Stimulated activated CD4-positive, alpha-beta T cell treated with anti-CD3 and anti-CD28 coated beads, Interleukin-15, amount 100 ng/mL, for 48 hours (primary cell): ENCODE measurements at regions not wholly inside any gene's neighbourhood (a gene's known extent, or its start where the extent isn't known, plus 50 kb on each side); places are given as distances from the start of the nearest gene placed in this dataset.

ENCODE experiments used
- DNase-seq, 2 donors: peaks; one replicate each; pipeline ENCODE4 v3.0.0-alpha.2; 2020; ENCODE audit warnings: low read depth in 2 of 2

DNA sequence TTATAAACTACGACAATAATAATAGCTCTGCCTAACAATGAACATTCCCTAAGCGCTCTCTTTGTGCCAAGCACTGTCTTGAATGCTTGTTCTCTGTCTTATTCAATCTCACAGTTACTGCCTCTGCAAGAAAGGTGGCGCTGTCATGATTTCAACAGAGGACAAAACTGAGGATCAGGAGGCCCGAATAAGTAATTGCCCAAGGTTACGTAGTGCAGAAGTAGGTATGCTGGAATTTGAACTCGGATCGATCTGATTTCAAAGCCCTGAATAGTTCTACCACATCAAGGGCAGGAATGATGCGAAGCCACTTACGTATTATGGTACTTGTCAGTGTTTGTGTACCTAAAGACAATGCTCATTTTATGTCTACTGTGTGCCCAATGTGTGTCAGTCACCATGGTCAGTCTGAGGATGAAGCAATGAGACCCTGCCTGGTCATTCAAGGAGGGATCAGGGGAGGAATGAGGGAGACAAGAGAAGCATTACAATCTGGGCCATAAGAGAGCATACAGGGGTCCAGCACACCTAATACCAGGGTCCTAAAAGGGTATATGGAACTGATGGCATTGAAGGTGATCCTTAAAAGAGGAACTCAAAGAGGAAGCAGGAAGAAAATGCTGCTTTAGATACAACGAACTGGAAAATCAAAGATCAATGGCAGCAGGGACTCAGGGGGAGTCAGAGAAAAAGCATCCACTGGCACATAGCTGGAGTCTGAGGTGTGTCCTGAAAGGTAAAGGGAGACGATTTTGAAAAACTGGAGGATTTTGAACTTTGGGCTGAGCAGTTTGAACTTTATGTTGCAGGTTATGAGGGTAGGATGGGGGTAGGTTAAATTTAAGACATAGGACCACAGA lies 389.2 kb downstream of the PLPP3 start:
- DNase-seq = no peak

DNA sequence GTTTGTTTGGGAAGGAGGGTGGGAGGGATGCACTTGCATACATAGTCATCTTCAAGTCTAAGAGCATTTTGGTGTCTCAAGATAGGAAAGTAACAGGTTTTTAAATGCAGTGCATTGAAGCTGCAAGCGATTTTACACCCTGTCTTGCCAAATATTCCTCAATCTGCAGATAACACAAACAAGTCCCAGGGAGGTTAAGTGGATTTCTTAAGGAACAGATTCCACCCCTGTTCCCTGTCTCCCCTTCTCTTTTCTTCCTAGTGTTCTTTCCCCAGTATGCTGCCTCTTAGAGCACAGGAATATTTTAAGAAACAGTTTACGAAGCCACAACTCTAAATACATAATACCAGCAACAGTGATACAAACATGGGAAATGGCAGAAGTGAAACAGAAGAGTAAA lies 389.9 kb downstream of the PLPP3 start:
- no peak for DNase-seq

DNA sequence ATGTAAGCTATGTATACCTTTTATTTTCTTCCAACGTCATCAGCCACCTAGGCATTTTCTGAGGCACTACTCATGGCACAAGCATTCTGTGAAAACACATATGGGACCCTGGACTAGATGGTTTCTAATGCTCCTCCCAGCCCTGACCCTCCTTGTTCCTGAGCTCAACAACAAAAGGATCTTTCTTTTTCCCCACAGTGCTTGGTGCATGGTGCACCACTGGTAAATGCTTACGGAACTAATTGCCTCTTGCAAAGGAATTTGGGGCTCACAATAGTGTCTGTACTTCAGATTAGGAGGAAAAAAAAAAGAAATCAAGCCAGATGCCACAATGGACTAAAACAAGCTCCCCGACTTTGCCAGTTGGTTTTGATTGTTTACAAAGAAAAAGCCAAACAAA lies 390.5 kb downstream of the PLPP3 start:
- DNase-seq = no peak

GRCh38 chr1:56188221-56188620 lies 391.1 kb downstream of the PLPP3 start:
- no peak for DNase-seq

DNA sequence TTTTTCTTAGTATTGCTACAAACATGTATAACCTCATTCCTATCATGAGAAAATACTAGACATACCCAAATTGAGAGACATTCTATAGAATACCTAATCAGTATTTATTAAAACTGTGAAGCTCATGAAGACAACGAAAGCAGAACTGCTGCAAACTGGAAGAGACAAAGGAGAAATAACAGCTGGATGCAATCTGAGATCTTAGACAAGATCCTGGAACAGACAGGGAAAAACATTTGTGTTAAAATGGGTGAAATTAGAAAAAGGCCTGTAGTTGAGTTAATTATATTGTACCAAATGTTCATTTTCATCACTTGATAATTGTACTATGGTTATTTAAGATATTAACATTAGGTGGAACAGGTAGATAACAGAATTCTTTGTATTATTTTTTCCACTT lies 392.0 kb downstream of the PLPP3 start:
- no peak for DNase-seq

- no peak for DNase-seq
These were observed 393.9 kb downstream of the PLPP3 start for GRCh38 chr1:56185493-56185892.

- DNase-seq = no peak
These were observed 396.2 kb downstream of the PLPP3 start for GRCh38 chr1:56183151-56183550.

DNA sequence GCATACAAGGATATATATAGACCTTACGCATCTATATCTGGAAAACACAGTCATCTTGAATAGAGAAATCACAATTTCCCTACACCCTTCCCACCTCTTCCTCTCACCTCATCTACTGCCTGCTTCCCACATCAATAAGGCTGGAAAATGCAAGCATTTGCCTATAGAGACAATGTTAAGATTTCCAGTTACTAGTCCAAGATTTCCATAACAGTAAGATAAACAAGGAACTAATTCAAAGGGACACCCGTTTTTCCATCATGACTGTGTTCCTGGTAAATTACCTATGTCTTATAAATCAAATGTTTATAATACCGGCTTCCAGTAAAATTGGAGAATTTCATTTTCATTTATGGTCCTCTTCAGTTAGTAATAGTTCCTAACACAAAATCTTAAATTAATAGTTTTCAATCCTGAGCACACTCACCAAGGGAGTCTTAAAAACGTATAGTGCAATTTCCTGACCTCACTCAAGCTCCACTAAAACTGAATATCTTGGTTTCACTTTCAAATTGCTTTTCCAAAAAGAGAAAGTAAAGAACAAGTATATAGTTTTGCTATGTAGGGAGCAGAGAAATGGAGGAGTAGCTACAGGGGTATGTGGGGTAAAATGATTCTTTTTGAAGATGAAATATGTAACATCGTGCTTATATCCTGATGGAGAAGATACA lies 398.7 kb downstream of the PLPP3 start:
- DNase-seq = no peak

- DNase-seq = no peak
These were observed 399.8 kb downstream of the PLPP3 start for GRCh38 chr1:56179543-56179942.

GRCh38 chr1:56175211-56175610 lies 404.2 kb downstream of the PLPP3 start:
- DNase-seq = no peak

DNA sequence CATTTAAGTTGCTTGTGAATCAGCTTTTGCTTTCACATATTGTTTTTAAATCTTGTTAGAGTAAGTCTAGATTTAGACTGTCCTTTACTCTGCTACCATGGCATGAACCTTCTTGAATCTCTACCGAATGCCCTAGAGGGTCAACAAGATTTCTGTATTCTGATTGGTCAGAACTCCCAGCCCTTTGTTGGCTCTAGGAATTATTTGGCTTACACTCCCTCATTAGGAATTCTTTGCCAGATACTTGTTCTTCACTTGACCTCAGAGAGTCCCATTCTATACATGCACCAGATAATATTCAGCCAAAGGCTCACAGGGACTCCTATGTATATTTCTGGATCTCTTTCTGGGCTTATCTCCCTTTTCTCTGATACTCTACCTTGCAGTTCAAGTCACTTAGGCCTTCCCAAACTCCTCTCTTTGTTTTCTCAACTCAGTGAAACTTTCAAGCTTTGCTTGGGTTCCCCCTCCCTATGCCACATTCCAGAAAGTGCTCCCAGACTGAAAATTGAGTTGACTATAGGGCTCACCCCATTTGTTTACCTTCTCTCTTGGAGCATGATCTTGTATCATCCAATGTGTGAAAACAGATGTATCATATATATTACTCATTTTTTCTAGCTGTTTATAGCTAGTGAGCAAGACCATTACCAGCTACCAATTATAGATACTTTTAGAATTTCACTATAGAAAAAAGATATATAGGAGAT lies 405.0 kb downstream of the PLPP3 start:
- no peak for DNase-seq

DNA sequence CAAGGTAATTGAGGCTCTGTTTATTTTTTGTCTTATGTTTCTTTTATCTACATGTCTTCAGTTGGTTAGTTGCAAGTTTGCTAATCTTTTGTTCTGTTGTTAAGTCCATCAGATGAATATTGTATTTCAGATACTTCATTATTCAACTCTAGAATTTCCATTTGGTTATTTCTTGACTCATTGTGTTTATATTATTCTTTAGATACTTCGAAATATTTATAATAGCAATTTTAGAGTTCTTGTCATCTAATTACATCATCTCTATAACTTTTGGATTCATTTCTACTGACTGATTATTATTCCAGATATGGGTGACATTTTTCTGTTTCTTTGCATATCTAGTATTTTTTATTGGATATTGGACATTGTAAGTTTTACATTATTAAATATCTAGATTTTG lies 405.6 kb downstream of the PLPP3 start:
- DNase-seq = no peak

DNA sequence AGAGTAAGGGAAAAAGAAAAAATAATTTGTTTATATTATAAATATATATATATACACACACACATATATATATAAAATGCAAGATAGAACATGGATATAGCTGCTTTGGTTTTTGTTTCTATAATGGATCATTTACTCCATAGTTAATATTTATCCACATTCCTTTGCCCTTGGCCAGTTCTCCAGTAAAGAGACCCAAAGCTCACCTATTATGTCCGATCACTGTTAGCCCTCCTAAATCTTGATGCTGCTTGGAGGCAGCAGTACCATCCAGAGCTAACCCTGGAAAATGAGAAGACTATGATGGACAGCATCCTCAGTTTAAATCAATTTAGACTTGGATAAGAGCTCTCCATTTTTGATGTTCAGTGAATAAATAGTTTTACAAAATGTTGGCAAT lies 407.7 kb downstream of the PLPP3 start:
- no peak for DNase-seq

GRCh38 chr1:56170784-56171320 lies 408.5 kb downstream of the PLPP3 start:
- DNase-seq = no peak

DNA sequence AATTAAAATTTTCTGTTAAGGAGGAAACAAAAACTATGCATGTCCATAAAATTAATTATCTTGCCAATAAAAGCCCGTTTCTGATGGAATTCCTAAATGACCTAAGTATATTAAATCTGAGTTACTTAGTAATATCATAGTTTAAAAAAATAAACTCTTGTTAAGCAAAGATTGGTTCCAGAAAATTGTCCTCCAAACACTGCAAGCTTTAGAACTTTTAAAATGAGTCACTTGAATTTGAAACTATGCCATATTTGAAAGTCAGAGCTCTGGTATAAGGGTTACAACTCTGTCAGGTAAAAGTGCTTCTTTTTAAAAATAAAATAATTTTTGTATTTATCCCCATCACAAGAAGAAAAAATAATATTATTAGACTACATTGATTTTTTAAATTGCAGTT lies 409.5 kb downstream of the PLPP3 start:
- DNase-seq = no peak

- DNase-seq = no peak
These were observed 411.2 kb downstream of the PLPP3 start for GRCh38 chr1:56168176-56168575.

DNA sequence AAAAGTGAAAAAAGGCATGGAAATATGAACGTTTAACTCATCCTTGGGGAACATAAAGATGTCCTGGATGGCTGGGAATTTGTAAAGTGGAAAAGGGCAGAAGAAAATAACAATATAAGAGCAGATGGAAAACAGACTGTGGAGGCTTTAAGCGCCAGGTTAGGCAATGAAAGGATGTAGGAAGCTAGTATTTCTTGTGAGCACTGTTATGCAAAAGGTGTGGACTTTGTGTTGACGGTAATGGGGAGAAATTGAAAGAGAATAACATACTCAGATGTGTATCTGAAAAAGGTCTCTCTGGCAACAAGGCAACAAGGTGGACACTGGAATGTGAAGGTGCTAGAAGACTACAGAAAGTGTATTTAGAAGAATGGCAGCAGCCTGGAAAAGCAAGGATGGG lies 411.8 kb downstream of the PLPP3 start:
- no peak for DNase-seq

- no peak for DNase-seq
These were observed 418.5 kb downstream of the PLPP3 start for GRCh38 chr1:56160773-56161315.

DNA sequence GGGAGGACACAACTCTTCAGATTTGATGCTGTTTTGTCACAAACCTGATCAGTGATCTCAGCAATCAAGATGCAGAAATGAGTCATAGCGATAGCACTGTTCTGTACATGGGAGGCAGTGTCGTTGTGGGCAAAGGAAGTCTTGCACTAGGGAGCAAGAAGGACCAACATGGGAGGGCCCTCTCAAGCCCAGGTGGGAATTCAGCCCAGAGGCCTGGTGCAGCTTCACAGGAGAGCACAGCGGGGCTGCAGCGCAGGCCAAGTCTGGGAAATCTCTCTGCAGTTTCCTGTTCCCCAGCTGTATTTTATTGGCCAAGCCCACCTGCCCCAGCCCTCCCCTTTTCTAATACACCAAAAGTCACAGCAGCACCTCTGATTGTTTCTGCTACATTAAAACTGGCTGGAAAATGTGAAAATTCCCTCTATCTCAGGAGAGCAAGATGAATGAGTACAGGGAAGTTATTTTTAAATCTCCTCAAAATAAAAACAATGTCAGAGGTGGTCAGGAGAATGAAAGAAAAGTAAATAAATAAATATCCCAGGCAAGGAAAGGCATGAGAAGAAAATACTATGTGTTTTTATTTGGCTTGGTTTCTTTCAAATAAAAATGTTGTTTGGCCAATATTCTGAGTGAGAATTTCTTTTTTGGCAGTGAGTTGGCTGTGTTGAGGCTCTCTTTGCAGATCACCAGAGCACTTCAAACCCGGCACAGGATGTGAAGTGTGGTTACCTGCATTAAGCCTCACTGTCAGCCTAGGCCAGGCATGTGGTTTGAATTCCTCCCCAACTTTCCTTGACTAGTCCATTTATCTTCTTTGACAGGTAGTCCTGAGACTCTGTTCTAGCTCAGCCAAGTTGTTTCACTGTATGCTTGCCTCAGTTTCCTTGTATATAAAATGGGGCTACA lies 422.1 kb downstream of the PLPP3 start:
- no peak for DNase-seq

DNA sequence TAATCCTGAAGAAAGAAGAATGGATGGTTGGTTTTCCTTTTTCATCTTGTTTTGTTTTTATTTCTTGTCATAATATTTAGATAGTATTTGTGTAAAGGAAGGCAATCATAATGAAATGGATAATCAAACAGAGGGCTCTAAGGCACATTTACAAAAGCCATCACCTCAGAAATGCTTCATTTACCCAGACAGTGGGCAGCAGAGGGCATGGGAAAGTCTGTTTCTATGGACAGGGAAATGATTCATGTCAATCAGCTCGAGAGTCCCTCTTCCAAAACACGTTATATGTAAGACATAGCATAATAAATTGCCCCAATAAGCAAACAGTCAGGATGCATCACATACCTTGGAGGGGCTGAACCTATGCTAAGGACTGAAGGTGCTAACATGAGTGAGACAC lies 426.1 kb downstream of the PLPP3 start:
- DNase-seq = no peak

GRCh38 chr1:56152635-56153034 lies 426.7 kb downstream of the PLPP3 start:
- DNase-seq = no peak
